HepG2 (cell line): ENCODE measurements at regions not wholly inside any gene's neighbourhood (a gene's known extent, or its start where the extent isn't known, plus 50 kb on each side); places are given as distances from the start of the nearest gene placed in this dataset.

Source experiments
- ATF1 ChIP-seq: IDR thresholded peaks from 2 replicates; pipeline ENCODE4 v1.6.1; 2016; ENCODE audit warnings: mild to moderate bottlenecking, control low read depth
- MED1 ChIP-seq: sonication (generic); formaldehyde crosslinking; IDR thresholded peaks from 2 replicates; pipeline ENCODE4 v1.4.0; 2020; ENCODE audit warnings: missing genetic modification reagents

DNA sequence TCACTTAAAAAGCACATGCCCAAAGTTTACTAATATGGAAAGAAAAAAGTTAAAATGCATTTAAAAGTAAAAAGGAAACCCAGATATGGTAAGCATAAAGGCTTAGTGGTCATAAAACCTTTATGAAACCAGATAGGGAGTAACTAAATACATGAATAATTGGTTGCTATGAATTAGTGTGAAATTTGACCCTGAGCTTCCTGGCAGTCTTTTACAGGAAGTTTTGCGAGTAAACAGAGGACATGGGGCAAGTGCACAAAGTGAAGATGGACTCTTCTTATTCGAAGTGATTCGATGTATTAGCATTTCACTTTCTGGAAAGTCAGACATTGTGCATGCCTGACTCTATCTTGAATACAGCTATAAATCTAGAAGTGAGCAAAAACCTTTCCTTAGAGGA lies 90.9 kb upstream of the MLIP start:
- TF ChIP-seq MED1 (no peak), ATF1 (CRISPR knock-in tag) (no peak)
